ENCODE measurements at regions not wholly inside any gene's neighbourhood (a gene's known extent, or its start where the extent isn't known, plus 50 kb on each side); places are given as distances from the start of the nearest gene placed in this dataset.

DNA sequence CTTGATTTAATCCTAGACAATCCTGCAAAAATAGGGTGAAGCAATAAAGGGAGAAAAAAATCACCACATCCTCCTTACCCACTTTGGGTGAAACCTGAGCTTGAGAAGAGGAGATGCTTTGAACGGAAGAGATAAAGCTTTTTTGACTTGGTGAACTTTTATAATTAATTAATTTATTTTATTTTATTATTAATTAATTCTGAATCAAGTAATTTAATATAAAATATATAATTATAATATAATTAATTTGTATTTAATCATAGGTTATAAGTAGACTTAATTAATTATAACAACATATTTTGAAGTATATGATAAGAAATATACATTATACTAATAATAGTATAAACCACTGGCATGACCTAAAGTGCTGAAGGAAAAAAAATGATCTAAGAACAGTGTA, 2164.8 kb downstream of the LRRC4C start:
- no peak for DNase-seq (ENCODE audit: low read depth)

DNA sequence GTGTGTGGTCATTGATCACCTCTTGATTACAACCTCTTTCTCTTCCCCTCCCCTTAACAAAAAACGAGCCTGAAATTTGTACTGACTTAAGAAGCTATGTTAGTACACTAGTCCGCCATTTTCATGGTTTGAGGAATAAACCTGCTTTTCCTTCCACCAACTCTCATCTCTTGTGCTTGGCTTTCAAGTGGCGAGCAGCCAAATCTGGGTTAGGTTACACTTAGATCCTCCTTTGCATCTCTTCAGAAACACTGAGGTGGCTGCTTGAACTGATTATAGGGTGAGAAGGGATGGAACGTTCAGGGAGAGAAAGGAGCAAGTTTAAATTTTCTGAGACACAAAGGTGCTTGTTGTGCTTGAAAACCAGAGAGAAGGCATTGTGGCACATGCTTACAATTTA, 2171.4 kb downstream of the LRRC4C start:
- no peak for DNase-seq (ENCODE audit: low read depth)

DNA sequence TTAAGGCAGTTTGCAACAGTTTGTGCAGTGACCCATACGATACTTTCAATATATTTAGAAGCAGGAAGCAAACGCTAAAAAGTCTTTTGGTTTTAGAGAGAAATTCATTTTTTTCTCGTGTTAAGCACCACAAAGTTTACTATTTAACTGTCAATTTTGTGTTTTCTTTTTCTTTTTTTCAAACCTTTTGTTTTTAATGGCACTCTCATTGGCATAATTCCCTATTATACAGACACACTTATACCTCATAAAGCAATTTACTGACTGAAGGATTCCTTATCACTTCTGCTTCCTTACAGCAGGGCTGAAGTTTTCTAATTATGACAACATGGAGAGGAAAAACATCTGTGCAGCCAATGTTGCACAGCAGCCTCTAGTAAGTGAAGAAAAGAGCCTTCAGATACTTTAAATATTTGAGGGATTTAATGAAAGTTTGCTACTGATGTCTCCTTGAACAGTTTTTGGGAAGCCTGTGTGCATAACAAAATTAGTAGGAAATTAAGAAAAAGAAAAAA, 2191.2 kb downstream of the LRRC4C start:
- DNase-seq (ENCODE audit: low read depth), result no peak

DNA sequence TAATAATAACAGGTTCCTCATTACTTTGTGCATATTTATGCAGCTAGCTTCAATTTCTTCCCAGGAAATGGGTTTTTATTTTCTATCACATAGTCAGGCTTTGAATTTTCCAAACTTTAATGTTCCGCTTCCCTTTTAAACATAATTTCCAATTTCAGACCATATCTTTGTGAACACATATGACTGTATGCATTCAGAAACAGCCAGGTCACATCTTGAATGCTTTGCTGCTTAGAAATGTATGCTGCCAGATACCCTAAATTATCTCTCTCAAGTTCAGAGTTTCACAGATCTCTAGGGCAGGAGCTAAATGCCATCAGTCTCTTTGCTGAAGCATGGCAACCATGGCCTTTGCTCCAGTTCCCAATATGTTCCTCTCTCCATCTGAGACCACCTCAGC, 2203.8 kb downstream of the LRRC4C start:
- DNase-seq (ENCODE audit: low read depth), result no peak

DNA sequence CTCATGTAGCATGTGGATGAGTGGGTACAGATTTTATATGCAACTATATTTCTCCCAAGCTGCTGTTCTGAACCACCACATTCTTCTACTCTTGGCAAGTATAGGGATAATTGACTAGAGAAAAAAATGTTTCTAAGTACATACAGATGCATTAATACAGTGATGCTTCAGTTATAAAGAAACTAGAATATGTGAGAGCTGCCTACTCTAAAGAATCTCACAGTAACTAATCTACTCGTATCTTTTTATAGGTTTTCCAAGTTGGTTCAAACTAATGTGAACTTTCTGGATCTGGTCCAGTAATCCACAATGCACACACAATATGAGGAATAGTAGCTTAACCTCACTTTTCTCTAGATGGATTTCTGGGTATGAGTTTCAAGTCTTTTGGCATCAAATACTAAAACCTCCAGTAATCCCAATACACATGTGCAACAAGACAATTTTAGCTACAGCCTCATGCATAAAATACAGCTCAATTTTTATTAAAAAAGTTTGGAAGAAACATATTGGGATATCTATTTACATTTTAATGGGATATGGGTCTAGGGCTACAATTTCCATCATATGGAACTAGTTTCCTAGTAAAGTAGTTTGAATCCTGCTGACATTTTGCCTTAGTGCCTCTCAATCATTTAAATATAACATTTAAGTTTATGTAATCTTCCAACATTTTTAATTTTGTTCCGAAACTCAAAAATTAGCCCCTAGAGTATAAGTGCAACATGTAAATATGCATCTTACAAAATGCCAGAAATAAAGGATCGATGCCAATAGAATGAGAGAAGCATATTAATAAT, 2209.7 kb downstream of the LRRC4C start:
- no peak for DNase-seq (ENCODE audit: low read depth)

DNA sequence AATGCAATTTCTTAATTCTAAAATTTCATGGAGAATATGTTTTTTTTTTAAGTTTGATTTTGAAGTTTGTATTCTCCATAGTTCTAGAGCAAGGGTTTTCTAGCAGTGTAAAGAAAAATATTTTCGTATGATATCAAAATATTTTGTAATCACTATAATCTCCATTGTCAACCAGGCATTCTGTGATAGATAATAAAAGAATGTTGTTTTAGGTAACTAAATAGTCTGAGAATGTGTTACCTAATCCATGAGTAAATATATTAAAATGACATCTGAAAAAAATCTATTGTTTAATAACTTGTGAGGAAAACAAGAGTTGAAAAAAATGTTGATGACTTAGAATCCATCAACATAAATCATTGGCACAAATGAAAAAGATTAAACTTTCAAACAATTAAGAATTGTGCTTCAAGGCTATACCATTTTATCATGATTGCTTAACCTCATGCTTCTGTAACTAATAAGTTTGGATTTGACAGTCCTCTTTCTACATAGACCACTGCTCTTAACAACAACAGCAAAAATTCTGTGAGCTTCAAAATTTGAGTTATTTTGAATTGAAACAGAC, 2211.8 kb downstream of the LRRC4C start:
- DNase-seq (ENCODE audit: low read depth), result no peak

DNA sequence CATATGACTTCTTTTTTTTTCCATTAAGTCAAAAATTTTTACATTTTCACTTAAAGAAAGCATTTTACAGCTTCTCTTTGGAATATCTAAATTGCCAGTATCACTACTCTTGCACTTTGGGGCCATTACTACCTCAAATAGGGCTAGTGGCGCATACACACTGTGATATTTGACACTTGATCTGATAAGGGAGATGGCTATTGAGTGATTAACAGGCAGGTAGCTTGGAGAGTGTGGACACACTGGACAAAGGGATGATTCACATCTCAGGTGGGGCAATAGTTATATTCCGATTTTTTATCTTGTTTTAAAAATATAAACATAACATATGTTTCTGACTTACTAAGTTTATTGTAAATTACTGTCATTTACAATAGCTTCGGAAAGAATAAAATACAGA, 2219.9 kb downstream of the LRRC4C start:
- no peak for DNase-seq (ENCODE audit: low read depth)

DNA sequence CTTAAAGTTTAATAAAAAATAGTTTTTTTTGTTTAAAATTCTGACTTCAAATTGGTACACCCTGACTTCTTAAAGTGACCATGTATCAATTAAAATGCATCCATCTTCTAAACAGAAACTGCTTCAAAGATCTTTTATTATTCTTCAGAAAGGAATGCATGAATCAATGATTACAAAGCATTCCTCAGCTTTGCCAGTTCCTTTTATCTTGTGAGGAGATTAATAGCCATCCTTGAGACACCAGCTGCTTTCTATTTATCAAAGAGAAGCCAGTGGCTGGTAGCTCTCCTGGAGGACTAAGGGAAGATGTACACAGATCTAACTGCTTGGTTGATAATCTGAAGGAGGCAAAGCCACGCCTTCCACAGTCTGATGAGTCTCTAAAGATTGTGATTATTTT, 2222.5 kb downstream of the LRRC4C start:
- no peak for DNase-seq (ENCODE audit: low read depth)

DNA sequence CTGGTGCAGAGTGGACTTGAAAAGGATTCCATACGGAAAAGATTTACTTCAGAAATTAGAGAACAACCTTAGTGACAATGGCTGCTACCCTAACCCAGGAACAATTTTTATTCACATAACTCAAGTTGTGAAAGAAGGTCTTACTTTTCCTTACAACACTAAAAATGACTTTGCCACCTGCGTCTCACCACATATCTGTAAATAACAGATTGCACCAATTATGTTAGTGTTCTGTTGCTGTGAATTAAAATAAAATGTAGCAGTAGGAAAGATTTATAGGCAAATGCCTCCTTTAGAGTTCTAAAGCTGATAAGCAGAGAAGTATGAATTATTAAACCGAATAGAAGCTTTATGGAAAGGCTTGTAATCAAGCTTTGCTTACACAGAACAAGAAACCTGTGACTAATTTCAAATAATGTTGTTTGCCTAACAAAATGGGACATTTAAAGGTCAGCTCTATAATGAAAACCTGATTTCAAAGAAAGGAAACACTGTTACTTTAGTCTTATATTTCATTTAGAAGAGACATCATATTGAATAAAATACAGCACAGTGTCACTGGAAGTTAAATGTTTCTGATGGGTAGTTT, 2237.8 kb downstream of the LRRC4C start:
- no peak for DNase-seq (ENCODE audit: low read depth)

DNA sequence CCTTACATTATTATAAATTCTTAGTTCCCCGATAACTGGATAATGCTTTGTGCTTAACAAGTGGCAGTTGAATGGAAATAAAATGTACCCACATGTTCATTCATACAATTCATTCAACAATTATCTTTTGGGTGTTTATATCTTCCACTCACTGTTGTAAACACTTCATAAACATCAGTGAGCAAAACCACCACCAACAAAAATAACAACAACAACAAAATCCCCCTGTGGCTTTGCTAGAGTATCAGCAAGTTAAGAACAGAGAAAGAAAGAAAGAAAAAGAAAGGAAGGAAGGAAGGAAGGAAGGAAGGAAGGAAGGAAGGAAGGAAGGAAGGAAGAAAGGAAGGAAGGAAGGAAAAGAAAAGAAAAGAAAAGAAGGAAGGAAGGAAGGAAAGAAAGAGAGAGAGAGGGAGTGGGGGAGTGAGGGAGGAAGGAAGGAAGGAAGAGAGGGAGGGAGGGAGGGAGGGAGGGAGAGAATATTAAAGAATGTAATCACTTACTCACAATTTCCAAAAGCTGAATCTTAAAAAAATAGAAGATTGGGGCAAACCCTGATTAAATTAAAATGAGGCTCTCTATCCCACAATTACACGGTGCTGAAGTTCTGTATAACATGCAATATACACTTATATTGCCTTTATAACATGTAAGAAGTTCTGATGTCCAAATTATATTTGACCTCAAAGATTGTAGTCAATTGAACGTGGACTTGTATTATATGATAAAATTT, 2238.8 kb downstream of the LRRC4C start:
- DNase-seq (ENCODE audit: low read depth), result no peak

DNA sequence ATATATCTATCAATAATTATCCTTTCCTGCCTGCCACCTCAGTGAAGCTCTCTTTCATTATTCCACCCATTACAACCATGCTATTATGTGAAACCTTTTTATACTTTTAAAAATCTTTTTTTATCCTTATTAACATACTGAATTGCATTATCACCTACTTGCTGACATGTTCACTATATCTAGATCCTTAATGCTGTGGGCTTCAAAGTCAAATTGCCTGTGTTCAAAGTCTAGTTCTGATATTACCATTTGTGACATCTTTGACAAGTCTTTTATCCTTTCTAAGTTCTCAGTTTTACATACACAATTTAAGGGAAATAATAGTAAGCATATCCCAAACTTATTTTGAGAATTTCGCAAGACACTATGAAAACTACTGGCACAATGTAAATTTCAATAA, 2239.4 kb downstream of the LRRC4C start:
- DNase-seq (ENCODE audit: low read depth), result no peak

DNA sequence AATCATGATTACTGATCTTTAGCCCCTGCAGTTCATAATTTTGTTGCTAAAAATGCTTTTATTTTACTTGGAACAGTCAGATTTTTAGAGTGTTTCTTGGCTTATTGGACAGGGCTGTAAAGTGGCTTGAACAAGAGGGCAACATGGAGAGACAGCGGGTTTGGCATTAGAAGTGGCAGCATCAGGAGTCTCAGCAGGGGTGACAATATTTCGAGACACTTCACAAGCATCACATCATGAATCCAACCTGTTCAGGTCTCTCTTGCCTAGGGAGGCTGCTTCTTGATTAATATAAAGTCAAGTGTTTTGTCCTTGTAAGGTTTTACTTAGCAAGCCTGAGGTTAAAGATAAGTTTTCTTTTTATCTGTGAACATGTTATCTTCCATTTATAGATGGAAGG, 2249.5 kb downstream of the LRRC4C start:
- DNase-seq (ENCODE audit: low read depth), result no peak

DNA sequence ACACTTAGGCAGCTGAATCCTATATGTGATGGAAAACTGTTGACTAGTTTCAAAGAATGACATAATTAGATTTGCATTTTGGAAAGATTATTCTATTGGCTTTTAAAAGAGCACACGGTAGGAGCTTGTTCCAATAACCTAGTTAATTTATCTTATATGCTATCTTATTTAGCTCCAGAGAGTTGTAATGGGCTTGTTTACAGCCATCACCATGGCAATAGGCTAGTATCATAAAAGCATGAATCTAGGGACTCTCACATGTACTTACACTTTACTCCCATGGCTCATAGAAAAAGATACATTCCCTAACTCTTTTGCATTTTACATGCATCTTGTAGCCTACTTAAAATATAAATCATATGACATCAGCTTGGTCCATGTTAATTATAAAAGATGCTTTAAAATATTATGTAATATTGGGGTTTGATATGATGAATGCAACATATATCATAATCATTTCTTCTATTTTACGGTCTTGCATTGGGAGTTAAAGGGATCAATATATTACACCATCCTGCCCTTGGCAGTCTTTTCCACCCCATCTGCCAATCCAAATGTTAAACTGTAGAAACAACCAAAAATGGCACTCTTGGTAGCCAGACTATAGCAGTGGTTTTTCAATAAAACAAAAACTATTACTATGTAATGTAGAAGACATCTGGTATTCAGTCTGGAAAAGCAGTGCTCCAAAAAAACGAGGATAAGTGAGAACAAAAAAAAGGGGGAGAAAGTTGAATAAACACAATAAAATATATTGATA, 2254.0 kb downstream of the LRRC4C start:
- no peak for DNase-seq (ENCODE audit: low read depth)

DNA sequence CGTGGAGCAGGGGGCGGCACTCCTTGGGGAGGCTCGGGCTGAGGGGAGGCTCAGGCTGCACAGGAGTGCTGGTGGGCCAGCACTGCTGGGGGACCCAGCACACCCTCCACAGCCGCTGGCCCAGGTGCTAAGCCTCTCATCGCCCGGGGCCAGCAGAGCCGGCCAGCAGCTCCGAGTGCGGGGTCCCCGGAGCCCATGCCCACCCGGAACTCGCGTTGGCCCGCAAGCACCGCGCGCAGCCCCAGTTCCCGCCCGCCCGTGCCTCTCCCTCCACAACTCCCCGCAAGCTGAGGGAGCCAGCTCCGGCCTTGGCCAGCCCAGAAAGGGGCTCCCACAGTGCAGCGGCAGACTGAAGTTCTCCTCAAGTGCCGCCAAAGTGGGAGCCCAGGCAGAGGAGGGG, 2266.8 kb downstream of the LRRC4C start:
- no peak for DNase-seq (ENCODE audit: low read depth)

DNA sequence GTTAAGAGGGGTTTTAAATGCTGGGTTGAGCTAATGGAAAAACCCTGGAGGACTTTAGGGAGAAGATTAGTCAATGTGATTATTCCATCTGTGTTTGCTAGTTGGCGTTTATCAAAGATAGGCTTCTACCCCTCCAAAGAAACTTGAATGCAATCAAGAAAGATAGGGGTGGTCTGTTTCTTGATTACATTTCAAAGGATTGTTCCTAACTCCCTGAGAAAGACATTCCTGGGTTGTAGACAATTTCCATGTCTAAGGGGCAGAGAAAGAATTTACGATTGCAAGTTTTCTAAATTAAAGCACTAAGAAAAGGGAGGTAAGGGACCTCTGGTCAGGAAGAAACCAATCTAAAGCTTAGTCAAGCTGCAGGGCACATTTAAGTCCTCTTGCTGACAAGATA, 2268.7 kb downstream of the LRRC4C start:
- DNase-seq (ENCODE audit: low read depth), result no peak

DNA sequence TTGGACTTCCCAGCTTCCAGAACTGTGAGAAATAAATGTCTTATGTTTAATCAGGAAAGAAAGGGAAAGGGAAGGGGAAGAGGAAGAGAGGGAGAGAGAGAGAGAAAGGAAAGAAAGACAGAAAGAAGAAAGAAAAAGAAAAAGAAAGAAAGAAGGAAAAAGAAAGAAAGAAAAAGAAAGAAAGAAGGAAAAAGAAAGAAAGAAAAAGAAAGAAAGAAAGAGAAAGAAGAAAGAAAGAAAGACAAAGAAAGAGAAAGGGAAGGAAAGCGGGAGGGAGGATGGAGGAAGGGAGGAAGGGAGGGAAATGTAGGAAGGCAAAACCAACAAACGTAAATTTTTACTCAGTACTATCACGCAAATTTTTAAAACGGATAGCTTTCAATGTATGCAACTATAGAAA, 2281.8 kb downstream of the LRRC4C start:
- no peak for DNase-seq (ENCODE audit: low read depth)

DNA sequence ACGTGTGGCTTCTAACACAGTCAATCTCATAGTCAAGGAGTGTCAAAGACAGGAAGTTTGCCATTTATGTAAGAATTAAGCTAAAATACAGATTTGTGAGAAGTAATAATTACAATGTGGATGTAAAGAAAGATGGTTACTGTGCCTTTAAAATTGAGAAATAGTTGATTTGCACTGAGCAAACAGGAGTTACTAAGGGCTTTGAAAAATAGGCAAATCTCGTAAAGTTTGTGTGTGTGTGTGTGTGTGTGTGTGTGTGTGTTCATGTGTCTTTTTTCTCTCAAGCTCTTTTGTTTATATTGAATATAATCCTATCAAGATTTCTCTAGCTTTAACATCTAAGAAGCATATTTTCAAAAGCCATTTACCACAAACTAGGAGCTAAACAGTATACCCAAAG, 2284.5 kb downstream of the LRRC4C start:
- DNase-seq (ENCODE audit: low read depth), result no peak

DNA sequence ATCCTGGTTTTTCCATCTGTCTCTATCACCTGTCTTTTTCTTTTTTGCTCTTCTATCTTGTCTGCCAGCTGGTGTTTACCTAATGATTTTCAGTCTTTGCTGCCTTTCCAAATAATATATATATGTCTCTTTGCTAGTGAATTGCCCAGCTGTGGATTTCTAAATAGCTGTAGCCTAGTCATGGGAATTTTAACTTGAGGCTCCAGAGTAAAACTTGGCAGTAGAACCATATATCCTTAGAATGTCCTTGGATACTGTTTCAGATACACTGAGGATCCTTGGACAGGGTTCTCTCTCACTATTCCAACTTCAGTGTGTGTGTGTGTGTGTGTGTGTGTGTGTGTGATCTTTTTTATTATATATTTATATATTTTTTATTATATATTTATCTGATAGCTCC, 2285.3 kb downstream of the LRRC4C start:
- no peak for DNase-seq (ENCODE audit: low read depth)

DNA sequence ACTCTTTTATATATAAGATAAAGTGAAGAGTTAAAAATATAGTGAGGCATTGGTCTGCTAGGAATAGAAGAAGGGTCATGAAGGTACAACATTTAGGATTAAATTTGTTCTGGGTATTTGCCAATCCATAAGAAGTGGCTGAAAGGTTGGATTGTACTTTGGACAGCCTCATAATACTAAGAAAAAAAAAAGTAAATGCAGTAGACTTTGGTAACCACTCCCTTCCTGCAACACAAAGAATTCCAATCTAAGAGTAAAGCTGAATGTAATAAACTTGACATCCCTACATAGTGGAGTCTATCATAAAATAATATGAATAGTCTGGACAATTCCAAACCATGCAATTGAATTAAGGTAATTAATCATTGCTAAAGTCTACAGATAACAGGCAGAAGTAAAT, 2294.4 kb downstream of the LRRC4C start:
- DNase-seq (ENCODE audit: low read depth), result no peak

DNA sequence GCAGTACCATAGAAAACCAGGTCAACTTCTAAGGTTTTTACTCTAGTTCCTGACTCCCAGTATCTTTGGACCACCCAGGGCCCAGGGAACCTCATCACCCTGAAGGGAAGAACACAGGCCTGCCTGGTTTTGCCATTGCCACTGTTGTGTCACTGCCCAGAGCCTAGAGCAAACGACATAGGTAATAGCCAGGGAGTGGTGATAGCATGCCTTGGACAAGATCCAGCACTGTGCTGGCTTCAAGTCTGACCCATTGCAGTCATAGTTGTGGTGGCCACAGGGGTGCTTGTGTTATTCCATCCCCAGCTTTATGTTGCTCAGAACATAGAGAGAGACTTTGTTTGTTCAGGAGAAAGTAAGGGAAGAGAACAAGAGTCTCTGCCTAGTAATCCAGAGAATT, 2310.2 kb downstream of the LRRC4C start:
- DNase-seq (ENCODE audit: low read depth), result no peak

DNA sequence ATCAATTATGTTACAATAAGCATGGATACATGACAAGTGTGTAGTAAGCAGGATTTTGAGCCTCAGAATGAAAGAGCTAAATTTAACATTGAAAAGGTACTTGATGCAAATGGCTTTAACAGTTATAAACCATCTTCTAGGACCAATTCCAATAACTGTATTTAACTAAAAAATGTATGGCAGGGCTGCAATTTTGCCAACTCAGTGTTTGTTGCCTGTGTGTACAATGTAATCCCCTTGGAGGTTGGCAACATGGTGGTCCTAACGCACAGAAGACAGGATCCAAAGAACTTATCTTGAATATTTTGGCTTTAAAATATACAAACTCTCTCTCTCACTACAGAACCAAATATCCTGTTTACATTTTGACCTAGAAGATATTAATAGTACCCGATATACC, 2314.1 kb downstream of the LRRC4C start:
- no peak for DNase-seq (ENCODE audit: low read depth)
